ENCODE measurements at regions not wholly inside any gene's neighbourhood (a gene's known extent, or its start where the extent isn't known, plus 50 kb on each side); places are given as distances from the start of the nearest gene placed in this dataset.
"Not testable (repeated sequence)": the region's sequence is repeated elsewhere in the genome, so short reads cannot be mapped to it uniquely, and the experiment has no call there.

DNA sequence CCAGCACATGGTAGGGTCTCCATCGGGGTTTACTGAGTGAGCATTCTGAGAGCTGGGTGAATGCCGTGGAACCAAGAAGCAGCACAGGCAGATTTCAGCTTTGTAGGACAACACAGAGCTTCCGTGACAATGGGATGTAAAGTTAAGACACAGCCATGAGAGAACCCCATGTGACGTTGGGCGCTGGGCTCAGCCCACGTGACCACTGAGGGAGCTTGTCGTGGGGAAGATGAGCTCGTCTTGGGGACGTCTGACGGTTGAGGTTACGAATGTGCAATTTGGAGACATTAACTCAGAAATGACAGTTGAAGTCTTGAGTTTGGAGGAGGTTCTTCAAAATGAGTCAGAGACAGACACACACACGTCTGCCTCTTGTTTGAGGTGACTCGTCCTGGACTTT, 51.5 kb upstream of the MUC20 start:
- H3K4me3 ChIP-seq (replicated peaks; ENCODE audit: low read depth, low read length); DNase-seq (ENCODE audit: extremely low read depth, low read depth): not testable (repeated sequence)

DNA sequence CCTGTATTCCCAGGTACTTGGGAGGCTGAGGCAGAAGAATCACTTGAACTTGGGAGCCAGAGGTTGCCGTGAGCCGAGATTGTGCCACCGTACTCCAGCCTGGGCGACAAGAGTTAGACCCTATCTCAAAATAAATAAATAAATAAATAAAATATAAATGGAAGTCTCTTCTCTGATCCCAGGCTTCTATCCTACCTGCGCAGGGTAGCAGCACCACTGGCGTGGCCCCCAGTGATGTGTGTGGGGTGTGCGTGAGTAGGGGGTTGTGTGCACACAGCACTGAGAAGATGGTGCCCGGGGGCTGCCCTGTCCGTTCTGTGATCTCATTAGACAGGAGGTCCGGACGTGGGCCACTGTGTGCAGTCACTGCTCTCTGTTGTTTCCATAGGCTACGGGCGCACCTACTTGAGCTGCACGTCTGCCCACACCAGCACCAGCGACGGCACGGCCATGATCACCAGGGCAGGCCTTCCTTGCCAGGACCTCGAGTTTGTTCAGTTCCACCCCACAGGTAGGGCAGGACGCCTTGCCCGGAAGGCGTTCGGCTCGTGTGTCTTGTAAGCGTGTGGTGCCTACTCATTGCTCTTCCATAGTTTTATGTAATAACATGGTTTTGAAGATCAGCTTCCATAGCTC, 52.5 kb upstream of the MUC20 start:
- DNase-seq (ENCODE audit: extremely low read depth, low read depth); H3K4me3 ChIP-seq (replicated peaks; ENCODE audit: low read depth, low read length): not testable (repeated sequence)

DNA sequence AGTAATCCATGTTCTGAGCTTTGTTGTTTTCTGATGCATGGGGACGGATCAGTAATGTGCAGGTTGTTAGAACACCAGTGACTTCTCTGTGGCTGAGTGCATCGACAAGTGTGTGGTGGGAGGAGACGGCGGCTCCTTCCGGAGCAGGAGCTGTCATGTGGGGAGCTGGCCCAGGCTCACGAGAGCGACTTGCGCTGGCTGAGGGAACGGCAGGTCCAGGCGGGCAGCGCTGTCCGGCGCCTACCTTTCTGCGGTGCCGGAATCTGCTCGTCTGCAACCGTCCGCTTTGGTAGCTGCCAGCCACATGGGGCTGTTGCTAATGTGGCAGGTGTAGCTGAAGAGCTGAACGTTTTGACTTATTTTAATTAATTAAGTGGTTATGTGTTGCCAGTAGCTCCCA, 55.5 kb upstream of the MUC20 start:
- H3K4me3 ChIP-seq (replicated peaks; ENCODE audit: low read depth, low read length); DNase-seq (ENCODE audit: extremely low read depth, low read depth): not testable (repeated sequence)

DNA sequence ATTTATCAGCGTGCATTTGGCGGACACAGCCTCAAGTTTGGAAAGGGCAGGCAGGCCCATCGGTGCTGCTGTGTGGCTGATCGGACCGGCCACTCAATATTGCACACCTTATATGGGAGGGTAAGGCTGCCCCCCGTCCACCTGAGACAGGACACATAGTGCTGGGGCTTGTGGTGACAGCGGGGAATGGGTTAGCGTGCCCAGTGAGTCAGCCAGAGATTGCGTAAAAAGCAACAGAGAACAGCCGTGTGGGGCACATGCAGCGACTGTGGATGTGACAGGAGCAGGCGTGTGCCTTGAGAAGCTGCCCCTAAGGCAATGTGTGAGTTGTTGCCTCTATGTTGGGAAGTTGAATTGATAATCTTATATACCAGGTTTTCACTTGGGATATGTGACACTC, 56.6 kb upstream of the MUC20 start:
- DNase-seq (ENCODE audit: extremely low read depth, low read depth); H3K4me3 ChIP-seq (replicated peaks; ENCODE audit: low read depth, low read length): not testable (repeated sequence)

DNA sequence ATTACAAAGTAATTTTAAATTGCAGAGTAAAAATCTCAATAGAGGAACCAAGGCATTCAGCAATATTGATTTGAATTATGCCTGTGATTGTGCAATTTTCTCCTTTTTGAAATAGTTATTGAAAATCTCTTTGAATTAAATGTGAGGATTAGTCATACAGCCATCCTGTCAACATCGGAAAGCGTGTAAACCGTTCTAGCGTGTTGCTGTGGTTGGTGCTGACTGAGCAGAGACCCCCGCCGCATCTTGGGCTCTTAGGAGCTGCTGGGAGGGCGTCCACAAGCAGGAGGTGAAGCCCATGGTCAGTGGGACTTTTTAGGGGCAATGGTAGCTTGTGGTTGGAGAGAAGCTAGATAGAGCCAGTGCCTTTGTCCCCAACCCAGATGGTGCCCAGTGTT, 61.6 kb upstream of the MUC20 start:
- H3K4me3 ChIP-seq (replicated peaks; ENCODE audit: low read depth, low read length); DNase-seq (ENCODE audit: extremely low read depth, low read depth): not testable (repeated sequence)

DNA sequence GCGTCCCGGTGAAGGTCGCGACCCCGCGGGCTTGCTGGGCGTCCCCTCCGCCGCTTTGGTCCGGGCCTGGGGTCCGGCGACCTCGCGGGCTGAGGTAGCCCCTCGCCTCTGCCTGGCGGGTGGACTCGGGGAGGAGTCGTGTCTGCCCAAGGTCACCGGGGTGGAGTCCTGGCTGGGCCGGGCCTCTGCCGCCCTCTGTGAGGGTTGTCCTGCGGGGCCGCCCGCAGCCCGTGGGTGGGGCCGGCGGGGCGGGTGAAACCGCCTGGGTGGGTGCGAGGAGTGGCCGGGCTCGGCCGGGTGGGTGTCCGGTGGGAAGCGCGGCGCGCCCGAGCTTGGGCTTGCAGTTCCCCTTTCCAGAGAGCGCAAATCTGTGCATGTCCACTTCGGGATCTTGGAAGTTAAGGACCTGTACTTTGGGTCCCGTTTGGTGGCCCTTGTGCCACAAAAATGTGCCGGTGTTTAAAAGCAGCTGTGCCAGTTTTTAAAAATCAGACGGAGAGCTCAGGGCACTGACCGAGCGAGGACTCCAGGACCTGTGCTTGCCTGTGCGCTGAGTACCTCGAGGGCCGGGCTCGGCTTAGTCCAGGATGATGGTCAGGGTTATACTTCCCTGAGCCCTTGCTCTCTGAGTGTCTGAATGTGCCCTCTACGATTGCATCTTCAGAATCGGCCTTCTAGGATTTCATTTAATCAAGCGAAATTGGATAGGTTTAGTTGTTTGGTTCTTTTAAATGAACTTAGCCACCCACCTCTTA, 62.2 kb upstream of the MUC20 start:
- H3K4me3 ChIP-seq (replicated peaks; ENCODE audit: low read depth, low read length); DNase-seq (ENCODE audit: extremely low read depth, low read depth): not testable (repeated sequence)

DNA sequence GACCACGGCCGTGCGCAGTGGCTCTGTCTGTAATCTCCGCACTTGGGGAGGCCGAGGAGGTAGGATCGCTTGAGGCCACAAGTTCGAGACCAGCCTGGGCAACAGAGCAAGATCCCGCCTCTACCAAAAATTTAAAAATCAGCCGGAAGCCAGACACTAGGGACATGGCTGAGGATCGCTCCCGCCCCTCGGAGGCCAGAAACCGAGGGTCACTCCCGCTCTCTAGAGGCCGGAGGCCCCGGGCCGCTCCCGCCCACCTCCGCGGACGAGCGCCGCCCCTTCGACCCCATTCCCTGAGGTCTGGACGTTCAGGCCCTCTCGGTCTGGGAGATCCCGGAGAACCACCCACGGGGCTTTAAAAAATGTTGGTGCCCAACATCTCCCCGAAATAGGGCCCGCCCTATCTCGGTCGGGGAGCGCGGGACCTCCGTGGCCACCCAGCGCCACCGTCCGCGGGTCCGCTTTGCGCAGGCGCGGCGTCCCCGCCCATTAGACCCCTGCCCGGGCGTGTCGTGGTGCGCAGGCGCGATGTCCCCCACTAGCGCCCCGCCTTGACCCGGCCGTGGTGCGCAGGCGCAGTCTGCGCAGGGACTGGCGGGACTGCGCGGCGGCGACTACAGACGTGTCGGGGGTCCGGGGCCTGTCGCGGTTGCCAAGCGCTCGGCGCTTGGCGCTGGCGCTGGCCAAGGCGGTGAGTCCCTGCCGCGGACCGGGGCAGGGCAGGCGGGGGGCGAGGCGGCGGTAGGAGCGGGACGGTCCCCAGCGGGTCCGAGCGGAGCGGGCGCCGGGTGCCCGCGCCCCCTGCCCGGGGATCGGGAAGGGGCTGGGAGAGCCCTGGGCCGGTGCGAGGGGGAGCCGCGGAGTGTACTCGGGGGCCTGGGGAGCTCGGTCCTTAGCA, 63.1 kb upstream of the MUC20 start:
- DNase-seq (ENCODE audit: extremely low read depth, low read depth): not testable (repeated sequence)
- H3K4me3 ChIP-seq (replicated peaks; ENCODE audit: low read depth, low read length): peak overlapping the region; percentile 39

DNA sequence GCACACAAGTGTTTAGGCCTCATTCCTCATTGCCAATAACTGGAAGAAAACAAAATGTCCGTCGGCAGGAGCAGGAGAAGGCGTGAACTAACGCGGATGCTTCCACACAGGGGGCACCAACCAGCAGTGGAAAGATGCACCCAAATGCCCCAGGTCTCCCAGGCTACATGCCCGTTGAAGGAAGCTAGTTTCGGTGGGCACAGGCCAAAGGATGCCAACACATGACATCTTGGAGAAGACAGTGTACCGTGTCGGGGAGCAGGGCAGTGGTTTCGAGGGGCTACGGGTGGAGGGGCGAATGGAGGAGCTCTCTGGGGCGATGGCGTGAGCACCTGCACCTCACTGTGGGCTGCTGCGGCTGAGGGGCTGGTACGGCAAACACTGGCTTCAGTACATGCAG, 64.7 kb upstream of the MUC20 start:
- H3K4me3 ChIP-seq (replicated peaks; ENCODE audit: low read depth, low read length); DNase-seq (ENCODE audit: extremely low read depth, low read depth): not testable (repeated sequence)

DNA sequence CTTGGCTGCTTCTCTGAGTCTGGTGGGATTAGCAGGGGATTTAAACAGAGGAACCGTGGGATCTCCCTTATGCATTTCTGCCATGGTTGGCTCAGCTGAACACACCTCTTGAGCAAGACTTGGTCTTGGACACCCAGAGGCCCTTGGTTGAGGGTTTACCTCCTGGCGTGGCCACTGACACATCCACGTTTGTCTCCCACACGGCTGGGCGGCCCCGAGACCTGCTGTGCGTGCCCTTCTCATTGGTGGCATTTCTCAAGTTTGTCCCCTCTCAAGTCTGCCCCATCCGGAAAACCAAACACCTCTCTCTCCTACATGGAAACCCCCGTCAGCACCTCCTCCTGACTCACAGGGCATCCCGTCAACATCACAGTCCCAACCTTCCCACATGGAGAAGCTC, 66.0 kb upstream of the MUC20 start:
- H3K4me3 ChIP-seq (replicated peaks; ENCODE audit: low read depth, low read length); DNase-seq (ENCODE audit: extremely low read depth, low read depth): not testable (repeated sequence)

DNA sequence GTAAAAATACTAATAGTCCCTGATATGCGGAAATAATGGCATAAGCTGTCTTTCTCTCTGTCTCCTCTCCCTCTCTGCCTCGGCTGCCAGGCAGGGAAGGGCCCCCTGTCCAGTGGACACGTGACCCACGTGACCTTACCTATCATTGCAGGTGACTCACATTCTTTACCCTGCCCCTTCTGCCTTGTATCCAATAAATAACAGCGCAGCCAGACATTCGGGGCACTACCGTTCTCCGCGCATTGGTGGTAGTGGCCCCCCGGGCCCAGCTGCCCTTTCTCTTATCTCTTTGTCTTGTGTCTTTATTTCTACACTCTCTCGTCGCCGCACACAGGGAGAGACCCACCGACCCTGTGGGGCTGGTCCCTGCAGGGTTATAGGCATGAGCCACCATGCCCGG, 66.6 kb upstream of the MUC20 start:
- not testable (repeated sequence) for H3K4me3 ChIP-seq (replicated peaks; ENCODE audit: low read depth, low read length); DNase-seq (ENCODE audit: extremely low read depth, low read depth)

DNA sequence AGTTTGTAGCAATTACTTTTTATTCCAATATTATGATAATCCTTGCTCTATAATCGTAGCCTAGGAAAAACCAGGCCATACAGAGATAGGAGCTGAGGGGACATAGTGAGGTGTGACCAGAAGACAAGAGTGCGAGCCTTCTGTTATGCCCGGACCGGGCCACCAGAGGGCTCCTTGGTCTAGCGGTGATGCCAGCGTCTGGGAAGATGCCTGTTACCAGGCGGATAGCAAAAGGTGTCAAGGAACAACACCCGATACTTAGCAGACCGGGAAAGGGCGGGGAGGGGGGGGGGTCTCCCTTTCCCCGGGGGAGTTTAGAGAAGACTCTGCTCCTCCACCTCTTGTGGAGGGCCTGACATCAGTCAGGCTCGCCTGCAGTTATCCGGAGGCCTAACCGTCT, 67.1 kb upstream of the MUC20 start:
- not testable (repeated sequence) for DNase-seq (ENCODE audit: extremely low read depth, low read depth)

DNA sequence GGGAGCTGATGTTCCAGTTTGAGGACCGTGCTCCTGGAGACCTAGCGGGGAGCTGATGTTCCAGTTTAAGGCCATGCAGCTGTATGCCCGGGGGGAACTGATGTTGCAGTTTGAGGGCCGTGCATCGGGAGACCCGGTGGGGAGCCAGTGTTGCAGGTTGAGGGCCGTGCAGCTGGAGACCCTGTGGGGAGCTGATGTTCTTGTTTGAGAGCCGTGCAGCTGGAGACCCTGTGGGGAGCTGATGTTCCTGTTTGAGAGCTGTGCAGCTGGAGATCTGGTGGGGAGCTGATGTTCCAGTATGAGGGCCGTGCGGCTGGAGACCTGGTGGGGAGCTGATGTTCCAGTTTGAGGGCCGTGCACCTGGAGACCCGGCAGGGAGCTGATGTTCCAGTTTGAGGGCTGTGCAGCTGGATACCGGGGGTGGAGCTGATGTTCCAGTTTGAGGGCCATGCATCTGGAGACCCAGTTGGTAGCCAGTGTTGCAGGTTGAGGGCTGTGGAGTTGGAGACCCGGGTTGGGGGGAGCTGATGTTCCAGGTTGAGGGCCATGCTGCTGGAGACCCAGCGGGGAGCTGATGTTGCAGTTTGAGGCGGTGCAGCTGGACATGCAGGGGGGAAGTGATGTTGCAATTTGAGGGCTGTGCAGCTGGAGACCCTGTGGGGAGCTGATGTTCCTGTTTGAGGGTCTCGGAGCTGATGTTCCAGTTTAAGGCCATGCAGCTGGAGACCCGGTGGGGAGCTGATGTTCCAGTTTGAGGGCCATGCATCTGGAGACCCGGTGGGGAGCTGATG, 64.4 kb upstream of the APOD start:
- not testable (repeated sequence) for H3K4me3 ChIP-seq (replicated peaks; ENCODE audit: low read depth, low read length); DNase-seq (ENCODE audit: extremely low read depth, low read depth)

More for the DNA sequence above, 67.1 kb upstream of the MUC20 start:
- not testable (repeated sequence) for H3K4me3 ChIP-seq (replicated peaks; ENCODE audit: low read depth, low read length)

DNA sequence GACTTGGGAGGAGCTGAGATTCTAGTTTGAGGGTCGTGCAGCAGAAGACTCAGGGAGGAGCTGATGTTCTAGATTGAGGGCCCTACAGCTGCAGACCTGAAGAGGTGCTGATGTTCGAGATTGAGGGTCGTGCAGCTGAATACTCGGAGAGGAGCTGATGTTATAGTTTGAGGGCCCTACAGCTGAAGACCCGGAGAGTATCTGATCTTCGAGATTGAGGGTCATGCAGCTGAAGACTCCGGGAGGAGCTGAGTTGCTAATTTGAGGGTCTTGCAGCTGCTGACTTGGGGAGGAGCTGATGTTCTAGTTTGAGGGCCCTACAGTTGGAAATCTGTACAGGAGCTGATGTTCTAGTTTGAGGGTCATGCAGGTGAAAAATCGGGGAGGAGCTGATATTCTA, 62.1 kb upstream of the APOD start:
- not testable (repeated sequence) for DNase-seq (ENCODE audit: extremely low read depth, low read depth); H3K4me3 ChIP-seq (replicated peaks; ENCODE audit: low read depth, low read length)

DNA sequence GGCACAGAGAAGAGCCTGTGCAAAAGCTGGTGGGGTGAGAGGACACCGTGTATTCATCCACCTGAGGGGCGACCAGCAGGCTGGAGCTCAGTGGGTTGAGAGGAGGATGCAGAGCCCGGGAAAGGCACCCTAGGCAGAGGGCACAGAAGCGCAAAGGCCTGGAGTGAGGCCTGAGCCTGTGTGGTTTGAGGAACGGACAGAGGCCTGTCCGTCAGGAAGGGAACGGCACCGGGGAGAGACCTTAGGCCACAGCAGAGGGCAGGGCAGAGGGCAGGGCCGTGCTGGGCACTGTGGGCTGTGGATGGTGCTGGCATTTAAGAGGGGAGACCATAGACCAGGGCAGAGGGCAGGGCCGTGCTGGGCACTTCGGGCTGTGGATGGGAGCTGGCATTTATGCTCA, 59.5 kb upstream of the APOD start:
- not testable (repeated sequence) for DNase-seq (ENCODE audit: extremely low read depth, low read depth); H3K4me3 ChIP-seq (replicated peaks; ENCODE audit: low read depth, low read length)

DNA sequence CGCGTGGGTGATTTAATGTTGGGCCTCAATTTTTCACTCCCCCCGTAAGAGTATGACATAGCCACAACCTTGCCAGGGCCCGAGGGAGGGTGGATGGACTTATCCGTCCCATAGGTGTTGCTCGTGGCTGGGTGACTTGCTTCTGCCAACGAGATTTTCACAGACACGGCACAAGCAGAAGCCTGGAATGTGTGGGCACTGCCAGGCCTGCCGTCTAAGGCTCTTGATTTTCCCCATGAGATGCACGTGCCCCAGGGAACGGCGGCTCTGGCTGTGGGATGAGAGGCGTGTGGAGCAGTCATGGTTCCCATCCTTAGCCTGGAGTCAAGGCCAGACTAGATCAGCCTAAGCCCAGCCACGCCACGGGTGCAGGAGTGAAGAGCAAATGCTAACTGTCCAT, 58.6 kb upstream of the APOD start:
- not testable (repeated sequence) for H3K4me3 ChIP-seq (replicated peaks; ENCODE audit: low read depth, low read length); DNase-seq (ENCODE audit: extremely low read depth, low read depth)

DNA sequence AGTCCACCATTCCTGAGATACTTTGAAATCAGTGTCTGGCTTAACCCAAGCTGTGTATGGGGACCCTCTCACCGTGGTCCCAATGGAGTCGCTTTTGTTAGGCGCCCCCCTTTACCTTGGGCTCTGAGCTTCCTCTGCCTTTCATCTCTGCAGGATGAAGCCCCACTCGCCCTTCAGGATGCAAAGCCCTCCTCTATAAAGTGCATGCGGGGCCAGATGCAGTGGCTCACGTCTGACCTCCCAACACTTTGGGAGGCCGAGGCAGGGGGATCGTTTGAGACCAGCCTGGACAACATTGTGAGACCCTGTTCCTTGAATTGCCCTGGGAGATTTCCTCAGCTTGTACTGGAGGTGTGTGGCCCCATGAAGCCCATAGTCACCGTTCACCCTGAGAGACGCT, 54.7 kb upstream of the APOD start:
- DNase-seq (ENCODE audit: extremely low read depth, low read depth); H3K4me3 ChIP-seq (replicated peaks; ENCODE audit: low read depth, low read length): not testable (repeated sequence)

DNA sequence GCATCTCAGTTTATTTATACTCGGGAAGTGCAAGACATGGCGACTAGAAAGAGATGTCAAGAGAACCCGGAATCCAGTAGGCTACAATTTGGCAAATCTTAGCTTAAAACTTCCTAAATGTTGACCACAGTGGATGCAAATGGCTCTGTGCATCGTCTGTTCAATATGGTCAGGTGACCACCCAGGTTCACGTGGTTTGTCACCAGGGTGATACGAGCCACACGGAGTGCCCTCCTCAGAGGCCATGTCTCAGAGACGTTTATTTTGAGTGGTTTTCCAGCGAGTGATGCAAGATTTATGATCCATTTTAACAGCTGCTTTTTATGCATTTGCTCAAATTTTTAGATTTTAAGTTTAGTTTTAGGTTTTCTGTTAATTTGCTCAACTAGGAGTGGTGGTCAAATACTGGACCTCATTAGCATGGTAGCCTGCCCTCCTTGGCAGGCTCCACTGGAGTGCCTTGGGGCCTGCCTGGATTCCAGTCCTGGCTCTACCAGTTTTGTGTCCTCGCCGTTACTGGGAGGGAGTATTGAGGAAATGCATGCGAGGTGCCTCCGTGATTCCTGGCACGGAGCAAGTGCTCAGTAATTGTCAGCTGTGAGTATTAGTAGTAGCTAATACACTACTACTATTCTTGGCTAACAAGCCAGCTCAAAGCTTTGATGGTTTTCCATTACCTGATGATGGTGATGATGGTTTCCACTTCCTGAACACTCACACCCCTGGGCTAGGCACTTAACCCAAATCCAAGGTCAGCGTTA, 53.9 kb upstream of the APOD start:
- DNase-seq (ENCODE audit: extremely low read depth, low read depth); H3K4me3 ChIP-seq (replicated peaks; ENCODE audit: low read depth, low read length): not testable (repeated sequence)
